Esophagus muscularis mucosa (tissue), 4 donors: ENCODE measurements at regions not wholly inside any gene's neighbourhood (a gene's known extent, or its start where the extent isn't known, plus 50 kb on each side); places are given as distances from the start of the nearest gene placed in this dataset.
"Not testable (repeated sequence)": the region's sequence is repeated elsewhere in the genome, so short reads cannot be mapped to it uniquely, and the experiment has no call there.

Experiments
- CTCF ChIP-seq, 3 experiments: fragments of 200-600 bp in 2 of 3; fragments of 450-650 bp in 1 of 3; sonication (generic) in 2 of 3; IDR thresholded peaks; one replicate each; pipeline ENCODE4 v1.5.1; 2017 to 2019; ENCODE audit warnings: antibody characterized with exemption in 3 of 3, mild to moderate bottlenecking in 2 of 3, moderate library complexity in 1 of 3
- EP300 ChIP-seq: sonication (generic); formaldehyde crosslinking; IDR thresholded peaks from one replicate; pipeline ENCODE4 v1.6.1; 2017; ENCODE audit warnings: antibody characterized with exemption
- POLR2AphosphoS5 ChIP-seq, 2 donors: sonication (generic); formaldehyde crosslinking; IDR thresholded peaks; one replicate each; pipeline ENCODE4 v1.6.1; 2017; ENCODE audit warnings: antibody characterized with exemption in 2 of 2

- TF ChIP-seq CTCF (IDR thresholded peaks at IDR 0.05); EP300; POLR2AphosphoS5 (IDR thresholded peaks at IDR 0.05): not testable (repeated sequence)
Observed at GRCh38 chr22:15811141-15811540, 121.3 kb downstream of the POTEH start.
